ENCODE measurements at regions not wholly inside any gene's neighbourhood (a gene's known extent, or its start where the extent isn't known, plus 50 kb on each side); places are given as distances from the start of the nearest gene placed in this dataset.
"Not testable (repeated sequence)": the region's sequence is repeated elsewhere in the genome, so short reads cannot be mapped to it uniquely, and the experiment has no call there.

GRCh38 chr6:144660561-144661115 is 375.5 kb downstream of the UTRN start:
- no peak for DNase-seq

GRCh38 chr6:144661116-144661806 is 376.1 kb downstream of the UTRN start:
- no peak for DNase-seq

- no peak for DNase-seq
Observed at GRCh38 chr6:144662812-144663365, 377.8 kb downstream of the UTRN start.

- no peak for DNase-seq
Observed at GRCh38 chr6:144664281-144664680, 379.1 kb downstream of the UTRN start.

GRCh38 chr6:144664947-144665346 is 379.8 kb downstream of the UTRN start:
- DNase-seq, result no peak

GRCh38 chr6:144665932-144666450 is 380.9 kb downstream of the UTRN start:
- DNase-seq, result no peak

GRCh38 chr6:144666781-144667180 is 381.6 kb downstream of the UTRN start:
- no peak for DNase-seq

GRCh38 chr6:144667532-144668503 is 382.7 kb downstream of the UTRN start:
- no peak for DNase-seq

- not testable (repeated sequence) for DNase-seq
Observed at GRCh38 chr6:144670259-144670658, 385.1 kb downstream of the UTRN start.

- no peak for DNase-seq
Observed at GRCh38 chr6:144673807-144674206, 388.7 kb downstream of the UTRN start.

- no peak for DNase-seq
Observed at GRCh38 chr6:144675231-144675861, 390.2 kb downstream of the UTRN start.

- not testable (repeated sequence) for DNase-seq
Observed at GRCh38 chr6:144676310-144676709, 391.2 kb downstream of the UTRN start.

- DNase-seq, result not testable (repeated sequence)
Observed at GRCh38 chr6:144677263-144677662, 392.1 kb downstream of the UTRN start.

- DNase-seq, result no peak
Observed at GRCh38 chr6:144678844-144679243, 393.7 kb downstream of the UTRN start.

GRCh38 chr6:144681334-144681733 is 396.2 kb downstream of the UTRN start:
- DNase-seq, result no peak

- DNase-seq, result no peak
Observed at GRCh38 chr6:144683216-144684070, 398.3 kb downstream of the UTRN start.

- no peak for DNase-seq
Observed at GRCh38 chr6:144688713-144689112, 403.6 kb downstream of the UTRN start.

GRCh38 chr6:144689503-144690040 is 404.4 kb downstream of the UTRN start:
- no peak for DNase-seq

- no peak for DNase-seq
Observed at GRCh38 chr6:144690133-144690532, 405.0 kb downstream of the UTRN start.

GRCh38 chr6:144690666-144691065 is 405.5 kb downstream of the UTRN start:
- no peak for DNase-seq

GRCh38 chr6:144692050-144692449 is 406.9 kb downstream of the UTRN start:
- not testable (repeated sequence) for DNase-seq
